ENCODE measurements at regions not wholly inside any gene's neighbourhood (a gene's known extent, or its start where the extent isn't known, plus 50 kb on each side); places are given as distances from the start of the nearest gene placed in this dataset.

DNA sequence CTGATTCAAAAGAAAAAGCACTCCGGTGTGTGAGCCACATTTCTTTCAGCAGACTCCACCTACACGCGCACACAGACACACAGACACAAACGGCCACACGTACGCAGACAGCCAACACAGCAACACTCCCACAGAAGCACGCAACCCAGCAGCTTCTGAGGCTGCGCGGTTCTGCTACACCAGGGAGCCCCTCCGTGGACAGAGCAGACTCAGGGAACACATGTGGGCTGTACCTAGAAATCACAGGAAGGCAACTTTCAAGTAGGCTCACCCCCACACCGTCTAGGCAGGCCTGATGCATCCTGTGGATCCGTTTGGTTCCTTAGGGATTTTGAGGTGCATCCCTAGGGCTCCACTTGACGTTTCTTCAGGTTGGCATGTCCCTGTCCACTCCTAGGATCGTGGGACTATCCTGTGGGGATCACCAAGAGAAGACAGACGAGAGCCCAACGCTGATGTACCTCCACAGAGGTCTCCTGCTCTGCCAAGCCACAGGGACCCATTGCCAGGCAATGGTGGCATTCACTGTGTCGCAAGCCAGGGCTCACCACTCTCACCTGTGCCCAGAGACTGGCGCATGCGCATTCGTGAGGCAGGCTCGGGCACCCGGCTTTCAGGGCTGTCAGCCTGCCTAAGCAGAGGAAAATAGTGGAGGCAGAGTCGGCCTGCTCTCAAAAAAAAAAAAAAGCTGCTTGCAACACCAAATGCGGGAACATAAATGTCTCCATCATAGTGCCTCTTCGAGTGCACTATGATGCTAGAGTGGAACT lies 2333.3 kb downstream of the TP53TG3F start:
- Mint-ChIP-seq H3K36me3 (peaks cover 68% of the 10 kb centered on the region), H3K9me3 (peaks cover 75% of the 10 kb centered on the region), H3K27me3 (ENCODE audit: low read depth) (peaks cover 20% of the 10 kb centered on the region), H3K4me3 (no peak overlapping the region), H3K27ac (no peak overlapping the region), H3K4me1 (no peaks in the 10 kb centered on the region)
- TF ChIP-seq ATF1 (CRISPR knock-in tag; IDR thresholded peaks at IDR 0.05), result no peak
- TF ChIP-seq JUN (CRISPR knock-in tag; IDR thresholded peaks at IDR 0.05), result no peak
- TF ChIP-seq, protein P1, sequence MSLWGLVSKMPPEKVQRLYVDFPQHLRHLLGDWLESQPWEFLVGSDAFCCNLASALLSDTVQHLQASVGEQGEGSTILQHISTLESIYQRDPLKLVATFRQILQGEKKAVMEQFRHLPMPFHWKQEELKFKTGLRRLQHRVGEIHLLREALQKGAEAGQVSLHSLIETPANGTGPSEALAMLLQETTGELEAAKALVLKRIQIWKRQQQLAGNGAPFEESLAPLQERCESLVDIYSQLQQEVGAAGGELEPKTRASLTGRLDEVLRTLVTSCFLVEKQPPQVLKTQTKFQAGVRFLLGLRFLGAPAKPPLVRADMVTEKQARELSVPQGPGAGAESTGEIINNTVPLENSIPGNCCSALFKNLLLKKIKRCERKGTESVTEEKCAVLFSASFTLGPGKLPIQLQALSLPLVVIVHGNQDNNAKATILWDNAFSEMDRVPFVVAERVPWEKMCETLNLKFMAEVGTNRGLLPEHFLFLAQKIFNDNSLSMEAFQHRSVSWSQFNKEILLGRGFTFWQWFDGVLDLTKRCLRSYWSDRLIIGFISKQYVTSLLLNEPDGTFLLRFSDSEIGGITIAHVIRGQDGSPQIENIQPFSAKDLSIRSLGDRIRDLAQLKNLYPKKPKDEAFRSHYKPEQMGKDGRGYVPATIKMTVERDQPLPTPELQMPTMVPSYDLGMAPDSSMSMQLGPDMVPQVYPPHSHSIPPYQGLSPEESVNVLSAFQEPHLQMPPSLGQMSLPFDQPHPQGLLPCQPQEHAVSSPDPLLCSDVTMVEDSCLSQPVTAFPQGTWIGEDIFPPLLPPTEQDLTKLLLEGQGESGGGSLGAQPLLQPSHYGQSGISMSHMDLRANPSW (CRISPR knock-in tag; conservative IDR thresholded peaks at IDR 0.05; ENCODE audit: low read depth), result no peak
- TF ChIP-seq TEAD1 (CRISPR knock-in tag; IDR thresholded peaks at IDR 0.05), result no peak
- TF ChIP-seq EMX1 (CRISPR knock-in tag; IDR thresholded peaks at IDR 0.05), result no peak
- no peak for TF ChIP-seq RORB (CRISPR knock-in tag; IDR thresholded peaks at IDR 0.05)
- TF ChIP-seq, protein P2, sequence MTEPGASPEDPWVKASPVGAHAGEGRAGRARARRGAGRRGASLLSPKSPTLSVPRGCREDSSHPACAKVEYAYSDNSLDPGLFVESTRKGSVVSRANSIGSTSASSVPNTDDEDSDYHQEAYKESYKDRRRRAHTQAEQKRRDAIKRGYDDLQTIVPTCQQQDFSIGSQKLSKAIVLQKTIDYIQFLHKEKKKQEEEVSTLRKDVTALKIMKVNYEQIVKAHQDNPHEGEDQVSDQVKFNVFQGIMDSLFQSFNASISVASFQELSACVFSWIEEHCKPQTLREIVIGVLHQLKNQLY (CRISPR knock-in tag; IDR thresholded peaks at IDR 0.05), result no peak
- TF ChIP-seq CREM (CRISPR knock-in tag; IDR thresholded peaks at IDR 0.05), result no peak
- no peak for TF ChIP-seq NR3C1 (CRISPR knock-in tag; conservative IDR thresholded peaks at IDR 0.05; ENCODE audit: low read depth)
- TF ChIP-seq MYBL2 (CRISPR knock-in tag; IDR thresholded peaks at IDR 0.05), result no peak
- TF ChIP-seq, protein P3, sequence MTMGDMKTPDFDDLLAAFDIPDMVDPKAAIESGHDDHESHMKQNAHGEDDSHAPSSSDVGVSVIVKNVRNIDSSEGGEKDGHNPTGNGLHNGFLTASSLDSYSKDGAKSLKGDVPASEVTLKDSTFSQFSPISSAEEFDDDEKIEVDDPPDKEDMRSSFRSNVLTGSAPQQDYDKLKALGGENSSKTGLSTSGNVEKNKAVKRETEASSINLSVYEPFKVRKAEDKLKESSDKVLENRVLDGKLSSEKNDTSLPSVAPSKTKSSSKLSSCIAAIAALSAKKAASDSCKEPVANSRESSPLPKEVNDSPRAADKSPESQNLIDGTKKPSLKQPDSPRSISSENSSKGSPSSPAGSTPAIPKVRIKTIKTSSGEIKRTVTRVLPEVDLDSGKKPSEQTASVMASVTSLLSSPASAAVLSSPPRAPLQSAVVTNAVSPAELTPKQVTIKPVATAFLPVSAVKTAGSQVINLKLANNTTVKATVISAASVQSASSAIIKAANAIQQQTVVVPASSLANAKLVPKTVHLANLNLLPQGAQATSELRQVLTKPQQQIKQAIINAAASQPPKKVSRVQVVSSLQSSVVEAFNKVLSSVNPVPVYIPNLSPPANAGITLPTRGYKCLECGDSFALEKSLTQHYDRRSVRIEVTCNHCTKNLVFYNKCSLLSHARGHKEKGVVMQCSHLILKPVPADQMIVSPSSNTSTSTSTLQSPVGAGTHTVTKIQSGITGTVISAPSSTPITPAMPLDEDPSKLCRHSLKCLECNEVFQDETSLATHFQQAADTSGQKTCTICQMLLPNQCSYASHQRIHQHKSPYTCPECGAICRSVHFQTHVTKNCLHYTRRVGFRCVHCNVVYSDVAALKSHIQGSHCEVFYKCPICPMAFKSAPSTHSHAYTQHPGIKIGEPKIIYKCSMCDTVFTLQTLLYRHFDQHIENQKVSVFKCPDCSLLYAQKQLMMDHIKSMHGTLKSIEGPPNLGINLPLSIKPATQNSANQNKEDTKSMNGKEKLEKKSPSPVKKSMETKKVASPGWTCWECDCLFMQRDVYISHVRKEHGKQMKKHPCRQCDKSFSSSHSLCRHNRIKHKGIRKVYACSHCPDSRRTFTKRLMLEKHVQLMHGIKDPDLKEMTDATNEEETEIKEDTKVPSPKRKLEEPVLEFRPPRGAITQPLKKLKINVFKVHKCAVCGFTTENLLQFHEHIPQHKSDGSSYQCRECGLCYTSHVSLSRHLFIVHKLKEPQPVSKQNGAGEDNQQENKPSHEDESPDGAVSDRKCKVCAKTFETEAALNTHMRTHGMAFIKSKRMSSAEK (CRISPR knock-in tag; IDR thresholded peaks at IDR 0.05; ENCODE audit: borderline replicate concordance), result no peak
- no peak for TF ChIP-seq NFE2L1 (CRISPR knock-in tag; IDR thresholded peaks at IDR 0.05)
- no peak for TF ChIP-seq OVOL2 (CRISPR knock-in tag; IDR thresholded peaks at IDR 0.05; ENCODE audit: borderline replicate concordance)
- TF ChIP-seq IRF2 (CRISPR knock-in tag; IDR thresholded peaks at IDR 0.05; ENCODE audit: borderline replicate concordance, low read depth), result no peak
- TF ChIP-seq, protein P4, sequence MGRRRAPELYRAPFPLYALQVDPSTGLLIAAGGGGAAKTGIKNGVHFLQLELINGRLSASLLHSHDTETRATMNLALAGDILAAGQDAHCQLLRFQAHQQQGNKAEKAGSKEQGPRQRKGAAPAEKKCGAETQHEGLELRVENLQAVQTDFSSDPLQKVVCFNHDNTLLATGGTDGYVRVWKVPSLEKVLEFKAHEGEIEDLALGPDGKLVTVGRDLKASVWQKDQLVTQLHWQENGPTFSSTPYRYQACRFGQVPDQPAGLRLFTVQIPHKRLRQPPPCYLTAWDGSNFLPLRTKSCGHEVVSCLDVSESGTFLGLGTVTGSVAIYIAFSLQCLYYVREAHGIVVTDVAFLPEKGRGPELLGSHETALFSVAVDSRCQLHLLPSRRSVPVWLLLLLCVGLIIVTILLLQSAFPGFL (CRISPR knock-in tag; IDR thresholded peaks at IDR 0.05; ENCODE audit: borderline replicate concordance), result no peak
- no peak for TF ChIP-seq TCF7 (CRISPR knock-in tag; IDR thresholded peaks at IDR 0.05; ENCODE audit: low read depth)
- TF ChIP-seq, protein P5, sequence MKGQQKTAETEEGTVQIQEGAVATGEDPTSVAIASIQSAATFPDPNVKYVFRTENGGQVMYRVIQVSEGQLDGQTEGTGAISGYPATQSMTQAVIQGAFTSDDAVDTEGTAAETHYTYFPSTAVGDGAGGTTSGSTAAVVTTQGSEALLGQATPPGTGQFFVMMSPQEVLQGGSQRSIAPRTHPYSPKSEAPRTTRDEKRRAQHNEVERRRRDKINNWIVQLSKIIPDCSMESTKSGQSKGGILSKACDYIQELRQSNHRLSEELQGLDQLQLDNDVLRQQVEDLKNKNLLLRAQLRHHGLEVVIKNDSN (CRISPR knock-in tag; IDR thresholded peaks at IDR 0.05), result no peak
- POLR2A ChIA-PET, result no interaction called here
- CTCF ChIA-PET, result no interaction called here
- DNase-seq (ENCODE audit: low spot score), result no peak
- ATAC-seq, result no peak

All from WTC11 (cell line).